MM.1S (cell line): ENCODE measurements at regions not wholly inside any gene's neighbourhood (a gene's known extent, or its start where the extent isn't known, plus 50 kb on each side); places are given as distances from the start of the nearest gene placed in this dataset.

Source experiments
- DNase-seq: peaks from one replicate; pipeline ENCODE4 v3.0.0-alpha.2; 2015
- H2AFZ ChIP-seq: fragments of 300-600 bp; sonication (generic); 2 replicates; pipeline ENCODE4 v1.6.0; 2016; ENCODE audit warnings: antibody characterized with exemption, low read length
- H3F3A ChIP-seq: fragments of 300-600 bp; sonication (generic); 2 replicates; pipeline ENCODE4 v1.6.1; 2016; ENCODE audit warnings: mild to moderate bottlenecking, antibody characterized with exemption, low read length, moderate library complexity, mixed read lengths; ENCODE audit not compliant: insufficient read depth
- H3K27ac ChIP-seq: fragments of 300-600 bp; sonication (generic); 2 replicates; pipeline ENCODE4 v1.5.1; 2016; ENCODE audit warnings: mild to moderate bottlenecking, low read length
- H3K27me3 ChIP-seq: fragments of 300-600 bp; sonication (generic); replicated peaks from 2 replicates; pipeline ENCODE4 v1.6.0; 2016; ENCODE audit warnings: low read length; ENCODE audit not compliant: insufficient read depth
- H3K36me3 ChIP-seq: fragments of 300-600 bp; sonication (generic); replicated peaks from 2 replicates; pipeline ENCODE4 v1.6.1; 2016; ENCODE audit warnings: mild to moderate bottlenecking, low read length, mixed read lengths; ENCODE audit not compliant: insufficient read depth
- H3K4me1 ChIP-seq: fragments of 300-600 bp; sonication (generic); 2 replicates; pipeline ENCODE4 v1.6.1; 2016; ENCODE audit warnings: low read length, mixed read lengths
- H3K4me2 ChIP-seq: fragments of 300-600 bp; sonication (generic); 2 replicates; pipeline ENCODE4 v1.6.0; 2016; ENCODE audit warnings: low read depth, low read length
- H3K4me3 ChIP-seq: fragments of 300-600 bp; sonication (generic); 2 replicates; pipeline ENCODE4 v1.5.1; 2016; ENCODE audit warnings: low read length, mixed read lengths
- H3K79me2 ChIP-seq: fragments of 300-600 bp; sonication (generic); 2 replicates; pipeline ENCODE4 v1.6.1; 2016; ENCODE audit warnings: mixed run types, low read length, mixed read lengths
- H3K9ac ChIP-seq: fragments of 300-600 bp; sonication (generic); 2 replicates; pipeline ENCODE4 v1.6.1; 2016; ENCODE audit warnings: low read length, mixed read lengths
- H3K9me2 ChIP-seq: fragments of 300-600 bp; sonication (generic); replicated peaks from 2 replicates; pipeline ENCODE4 v1.6.1; 2016; ENCODE audit warnings: mild to moderate bottlenecking, low read length, mixed read lengths; ENCODE audit not compliant: insufficient read depth
- H3K9me3 ChIP-seq: fragments of 300-600 bp; sonication (generic); replicated peaks from 2 replicates; pipeline ENCODE4 v1.6.1; 2016; ENCODE audit warnings: mild to moderate bottlenecking, low read length, mixed read lengths; ENCODE audit not compliant: insufficient read depth
- H4K20me1 ChIP-seq: fragments of 300-600 bp; sonication (generic); 2 replicates; pipeline ENCODE4 v1.6.1; 2016; ENCODE audit warnings: mild to moderate bottlenecking, low read length, moderate library complexity, mixed read lengths; ENCODE audit not compliant: insufficient read depth
- CTCF ChIP-seq: fragments of 300-600 bp; sonication (generic); IDR thresholded peaks from 2 replicates; pipeline ENCODE4 v1.5.1; 2016; ENCODE audit warnings: antibody characterized with exemption, low read length, mixed read lengths
- EZH2 ChIP-seq: fragments of 300-600 bp; sonication (generic); optimal IDR thresholded peaks from 2 replicates; pipeline ENCODE3; 2017; ENCODE audit warnings: low read depth, mild to moderate bottlenecking, antibody characterized with exemption, low read length, mixed read lengths
- EZH2phosphoT487 ChIP-seq: fragments of 300-600 bp; sonication (generic); IDR thresholded peaks from 2 replicates; pipeline ENCODE4 v1.6.1; 2018; ENCODE audit warnings: antibody characterized with exemption, low read length

GRCh38 chrX:6810776-6811175, 275.9 kb upstream of the VCX3A start:
- Histone ChIP-seq H3K79me2 (no peaks in the 10 kb centered on the region), H3K4me1 (no peaks in the 10 kb centered on the region)

GRCh38 chrX:6803607-6804006, 268.7 kb upstream of the VCX3A start:
- no peak overlapping the region for H3K4me3 ChIP-seq
- no peak overlapping the region for H3K27ac ChIP-seq
- H3K4me1 ChIP-seq: no peaks in the 10 kb centered on the region
- H3K9ac ChIP-seq: no peak overlapping the region
- no peaks in the 10 kb centered on the region for H3K27me3 ChIP-seq
- no peaks in the 10 kb centered on the region for H3K9me3 ChIP-seq
- no peaks in the 10 kb centered on the region for H3F3A ChIP-seq
- H4K20me1 ChIP-seq: no peaks in the 10 kb centered on the region
- no peak overlapping the region for H2AFZ ChIP-seq
- TF ChIP-seq EZH2 (no peak), CTCF (no peak)
- no peak overlapping the region for H3K4me2 ChIP-seq
- no peaks in the 10 kb centered on the region for H3K9me2 ChIP-seq
- DNase-seq: no peak
- no peaks in the 10 kb centered on the region for H3K79me2 ChIP-seq
- H3K36me3 ChIP-seq: no peaks in the 10 kb centered on the region

More at GRCh38 chrX:6810776-6811175, 275.9 kb upstream of the VCX3A start:
- no peak overlapping the region for H3K9ac ChIP-seq
- TF ChIP-seq EZH2 (no peak), EZH2phosphoT487 (no peak), CTCF (no peak)
- no peak for DNase-seq
- H3F3A ChIP-seq: no peaks in the 10 kb centered on the region
- H3K27me3 ChIP-seq: no peaks in the 10 kb centered on the region
- no peaks in the 10 kb centered on the region for H3K9me3 ChIP-seq
- no peak overlapping the region for H3K27ac ChIP-seq
- no peak overlapping the region for H3K4me2 ChIP-seq
- H3K9me2 ChIP-seq: no peaks in the 10 kb centered on the region
- H2AFZ ChIP-seq: no peak overlapping the region
- H4K20me1 ChIP-seq: no peaks in the 10 kb centered on the region
- H3K36me3 ChIP-seq: no peaks in the 10 kb centered on the region
- no peak overlapping the region for H3K4me3 ChIP-seq

- no peaks in the 10 kb centered on the region for H3K9me2 ChIP-seq
- H3K4me1 ChIP-seq: no peaks in the 10 kb centered on the region
- H3K4me2 ChIP-seq: no peak overlapping the region
- H3K36me3 ChIP-seq: no peaks in the 10 kb centered on the region
- no peak overlapping the region for H3K27ac ChIP-seq
- no peak for TF ChIP-seq EZH2phosphoT487
- TF ChIP-seq EZH2: no peak
- no peak for TF ChIP-seq CTCF
- no peak overlapping the region for H3K9ac ChIP-seq
- H3K79me2 ChIP-seq: no peaks in the 10 kb centered on the region
- DNase-seq: no peak
- H3F3A ChIP-seq: no peaks in the 10 kb centered on the region
- no peaks in the 10 kb centered on the region for H3K9me3 ChIP-seq
- no peak overlapping the region for H3K4me3 ChIP-seq
- no peaks in the 10 kb centered on the region for H4K20me1 ChIP-seq
- no peak overlapping the region for H2AFZ ChIP-seq
- H3K27me3 ChIP-seq: no peaks in the 10 kb centered on the region
Observed at GRCh38 chrX:6793000-6793399, 258.1 kb upstream of the VCX3A start.

GRCh38 chrX:6783912-6784311, 249.0 kb upstream of the VCX3A start:
- no peaks in the 10 kb centered on the region for H3K9me3 ChIP-seq
- no peak for TF ChIP-seq CTCF
- no peak for TF ChIP-seq EZH2
- TF ChIP-seq EZH2phosphoT487: no peak
- no peak for DNase-seq
- H3K79me2 ChIP-seq: no peaks in the 10 kb centered on the region
- H3K4me3 ChIP-seq: no peak overlapping the region
- no peaks in the 10 kb centered on the region for H3K9me2 ChIP-seq
- H3F3A ChIP-seq: no peaks in the 10 kb centered on the region
- no peaks in the 10 kb centered on the region for H4K20me1 ChIP-seq
- no peak overlapping the region for H3K9ac ChIP-seq
- no peaks in the 10 kb centered on the region for H3K36me3 ChIP-seq
- no peaks in the 10 kb centered on the region for H3K27me3 ChIP-seq
- H2AFZ ChIP-seq: no peak overlapping the region
- no peak overlapping the region for H3K27ac ChIP-seq
- H3K4me1 ChIP-seq: no peaks in the 10 kb centered on the region
- no peak overlapping the region for H3K4me2 ChIP-seq
